Stimulated activated CD8-positive, alpha-beta memory T cell treated with anti-CD3 and anti-CD28 coated beads, Interleukin-12 subunit alpha, Interleukin-12 subunit beta, amount 100 ng/mL, for 4 hours (primary cell): ENCODE measurements at regions not wholly inside any gene's neighbourhood (a gene's known extent, or its start where the extent isn't known, plus 50 kb on each side); places are given as distances from the start of the nearest gene placed in this dataset.
"Not testable (repeated sequence)": the region's sequence is repeated elsewhere in the genome, so short reads cannot be mapped to it uniquely, and the experiment has no call there.

Experiments
- DNase-seq: peaks from one replicate; pipeline ENCODE4 v3.0.0-alpha.2; 2020; ENCODE audit warnings: low read depth

- DNase-seq: no peak
Observed at GRCh38 chr3:110391640-110392395, 679.8 kb upstream of the NECTIN3 start.

GRCh38 chr3:110393941-110394340, 677.7 kb upstream of the NECTIN3 start:
- DNase-seq: no peak

GRCh38 chr3:110397115-110397514, 674.5 kb upstream of the NECTIN3 start:
- DNase-seq: no peak

GRCh38 chr3:110400315-110400714, 671.3 kb upstream of the NECTIN3 start:
- DNase-seq: no peak

GRCh38 chr3:110405830-110406585, 665.6 kb upstream of the NECTIN3 start:
- DNase-seq: no peak

GRCh38 chr3:110413266-110413665, 658.4 kb upstream of the NECTIN3 start:
- no peak for DNase-seq

- no peak for DNase-seq
Observed at GRCh38 chr3:110413807-110414748, 657.5 kb upstream of the NECTIN3 start.

- no peak for DNase-seq
Observed at GRCh38 chr3:110414855-110415254, 656.8 kb upstream of the NECTIN3 start.

GRCh38 chr3:110419096-110419495, 652.5 kb upstream of the NECTIN3 start:
- DNase-seq: no peak

GRCh38 chr3:110419601-110420000, 652.0 kb upstream of the NECTIN3 start:
- DNase-seq: no peak

- no peak for DNase-seq
Observed at GRCh38 chr3:110420158-110420641, 651.4 kb upstream of the NECTIN3 start.

- DNase-seq: no peak
Observed at GRCh38 chr3:110423276-110423675, 648.3 kb upstream of the NECTIN3 start.

- no peak for DNase-seq
Observed at GRCh38 chr3:110430146-110430545, 641.5 kb upstream of the NECTIN3 start.

- no peak for DNase-seq
Observed at GRCh38 chr3:110436209-110436608, 635.4 kb upstream of the NECTIN3 start.

GRCh38 chr3:110440066-110440653, 631.5 kb upstream of the NECTIN3 start:
- DNase-seq: not testable (repeated sequence)

- no peak for DNase-seq
Observed at GRCh38 chr3:110454066-110454465, 617.5 kb upstream of the NECTIN3 start.

- no peak for DNase-seq
Observed at GRCh38 chr3:110456001-110456400, 615.6 kb upstream of the NECTIN3 start.

- DNase-seq: no peak
Observed at GRCh38 chr3:110456438-110457138, 615.0 kb upstream of the NECTIN3 start.

GRCh38 chr3:110457508-110457907, 614.1 kb upstream of the NECTIN3 start:
- DNase-seq: no peak

GRCh38 chr3:110459021-110459420, 612.6 kb upstream of the NECTIN3 start:
- DNase-seq: no peak

GRCh38 chr3:110470310-110470709, 601.3 kb upstream of the NECTIN3 start:
- no peak for DNase-seq
